ENCODE measurements at regions not wholly inside any gene's neighbourhood (a gene's known extent, or its start where the extent isn't known, plus 50 kb on each side); places are given as distances from the start of the nearest gene placed in this dataset.
"Not testable (repeated sequence)": the region's sequence is repeated elsewhere in the genome, so short reads cannot be mapped to it uniquely, and the experiment has no call there.

GRCh38 chr7:16098058-16098457, 323.3 kb downstream of the CRPPA start:
- DNase-seq: no peak

DNA sequence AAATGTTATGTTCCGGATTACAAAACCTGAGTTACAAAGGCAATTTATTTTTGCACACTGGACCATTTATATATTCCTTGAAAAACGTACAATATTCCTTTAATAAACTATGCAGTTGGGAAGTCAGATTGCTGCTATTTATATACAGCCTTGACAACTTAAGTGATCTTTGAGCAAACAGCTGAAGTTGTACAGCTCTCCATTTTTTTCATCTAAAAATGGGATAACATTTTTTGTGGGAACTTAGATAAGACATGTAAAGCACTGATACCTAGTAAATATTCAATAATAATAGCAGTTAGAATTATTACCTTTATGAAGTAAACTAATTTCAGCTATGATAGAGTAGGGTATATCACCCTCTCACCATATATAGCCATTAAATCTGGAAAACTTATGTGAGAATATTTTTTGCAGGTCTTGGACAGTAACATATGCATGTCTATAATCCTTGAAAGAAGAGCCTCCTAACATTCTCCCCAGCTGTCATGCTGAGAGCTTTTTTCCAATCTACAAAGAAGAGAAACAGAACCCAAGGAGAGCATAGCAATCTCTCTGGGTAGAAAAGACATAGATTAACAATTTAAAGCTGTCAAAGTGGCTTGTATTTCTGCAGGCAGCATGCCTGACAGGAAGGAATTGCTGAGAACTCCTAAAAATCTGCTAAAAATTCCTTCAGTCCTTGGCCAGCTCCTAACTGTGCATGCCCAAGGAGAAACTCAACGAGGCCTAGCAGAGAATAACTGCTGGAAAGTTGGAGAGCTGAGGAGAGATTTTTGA, 326.0 kb downstream of the CRPPA start:
- DNase-seq: no peak

- no peak for DNase-seq
Measured at GRCh38 chr7:16094651-16095050, 326.7 kb downstream of the CRPPA start.

- no peak for DNase-seq
Measured at GRCh38 chr7:16092711-16093110, 328.6 kb downstream of the CRPPA start.

GRCh38 chr7:16091701-16092310, 329.5 kb downstream of the CRPPA start:
- no peak for DNase-seq

- DNase-seq: no peak
Measured at GRCh38 chr7:16089801-16090200, 331.5 kb downstream of the CRPPA start.

DNA sequence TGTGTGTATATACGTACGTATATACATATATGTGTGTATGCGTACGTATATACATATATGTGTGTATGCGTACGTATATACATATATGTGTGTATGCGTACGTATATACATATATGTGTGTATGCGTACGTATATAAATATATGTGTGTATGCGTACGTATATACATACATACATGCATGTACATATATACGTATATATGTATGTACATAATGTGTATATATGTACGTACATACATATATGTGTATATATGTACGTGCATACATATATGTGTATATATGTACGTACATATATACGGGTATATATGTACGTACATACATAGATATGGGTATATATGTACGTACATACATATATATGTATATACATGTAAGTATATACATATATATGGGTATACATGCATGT, 332.1 kb downstream of the CRPPA start:
- no peak for DNase-seq

- no peak for DNase-seq
Measured at GRCh38 chr7:16086743-16087142, 334.6 kb downstream of the CRPPA start.

DNA sequence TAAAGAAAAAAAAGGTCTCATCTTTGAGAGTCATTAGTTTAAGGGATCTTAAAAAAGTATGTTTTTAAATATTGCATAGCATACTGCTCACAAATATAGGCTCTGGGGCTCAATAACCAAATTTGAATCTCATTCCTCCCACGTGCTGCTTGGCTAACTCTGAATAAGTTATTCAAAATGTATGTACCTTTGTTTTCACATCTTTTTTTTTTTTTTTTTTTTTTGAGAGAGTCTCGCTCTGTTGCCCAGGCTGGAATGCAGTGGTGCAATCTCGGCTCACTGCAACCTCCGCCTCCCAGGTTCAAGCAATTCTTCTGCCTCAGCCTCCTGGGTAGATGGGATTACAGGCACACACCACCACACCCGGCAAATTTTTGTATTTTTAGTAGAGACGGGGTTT, 335.6 kb downstream of the CRPPA start:
- not testable (repeated sequence) for DNase-seq

DNA sequence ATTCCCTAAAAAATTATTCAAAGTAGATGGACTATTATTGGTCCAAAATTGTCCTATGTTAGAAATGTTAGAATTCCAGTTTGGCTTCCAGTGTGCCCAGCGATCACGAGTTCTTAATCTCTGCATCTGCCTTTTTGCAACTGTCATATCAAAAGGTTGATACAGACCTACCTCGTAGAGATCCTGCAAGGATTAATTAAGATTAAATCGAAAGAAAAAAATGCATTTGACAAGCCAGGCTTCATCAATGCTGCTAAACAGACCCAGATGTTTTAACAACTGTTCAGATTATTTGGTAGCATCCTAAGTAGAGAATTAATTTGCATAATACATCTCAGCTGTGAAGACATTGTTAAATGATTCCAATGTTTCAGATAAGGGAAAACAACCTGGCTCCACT, 336.5 kb downstream of the CRPPA start:
- DNase-seq: no peak

- DNase-seq: no peak
Measured at GRCh38 chr7:16084370-16084769, 337.0 kb downstream of the CRPPA start.

- no peak for DNase-seq
Measured at GRCh38 chr7:16083931-16084330, 337.4 kb downstream of the CRPPA start.

GRCh38 chr7:16080131-16080530, 341.2 kb downstream of the CRPPA start:
- no peak for DNase-seq

GRCh38 chr7:16079723-16080122, 341.6 kb downstream of the CRPPA start:
- DNase-seq: no peak

GRCh38 chr7:16078076-16078952, 343.0 kb downstream of the CRPPA start:
- peak in 7 of 56 donors; percentile 5 to 63 (median 21) for DNase-seq

- peak in 4 of 56 donors; percentile 1 to 41 (median 14) for DNase-seq
Measured at GRCh38 chr7:16071246-16071857, 350.0 kb downstream of the CRPPA start.

DNA sequence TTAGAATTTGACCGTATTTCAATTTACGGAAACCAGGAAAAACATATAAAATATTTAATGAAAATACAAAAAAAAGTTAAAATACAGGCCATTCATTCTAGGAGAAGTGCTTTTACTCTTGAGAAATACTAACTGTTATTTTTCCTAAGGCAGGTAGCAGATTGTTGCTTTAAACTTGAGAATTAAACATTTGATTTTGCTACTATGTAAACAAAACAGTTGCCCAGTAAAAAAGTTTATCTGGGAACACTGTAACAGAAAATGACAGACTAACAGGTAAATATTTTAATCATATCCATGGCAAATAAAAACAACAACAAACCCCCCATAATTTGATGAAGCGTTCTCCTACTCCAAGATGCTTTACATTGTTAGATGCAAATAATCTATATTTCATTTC, 350.5 kb downstream of the CRPPA start:
- DNase-seq: no peak

GRCh38 chr7:16069998-16070397, 351.3 kb downstream of the CRPPA start:
- no peak for DNase-seq

DNA sequence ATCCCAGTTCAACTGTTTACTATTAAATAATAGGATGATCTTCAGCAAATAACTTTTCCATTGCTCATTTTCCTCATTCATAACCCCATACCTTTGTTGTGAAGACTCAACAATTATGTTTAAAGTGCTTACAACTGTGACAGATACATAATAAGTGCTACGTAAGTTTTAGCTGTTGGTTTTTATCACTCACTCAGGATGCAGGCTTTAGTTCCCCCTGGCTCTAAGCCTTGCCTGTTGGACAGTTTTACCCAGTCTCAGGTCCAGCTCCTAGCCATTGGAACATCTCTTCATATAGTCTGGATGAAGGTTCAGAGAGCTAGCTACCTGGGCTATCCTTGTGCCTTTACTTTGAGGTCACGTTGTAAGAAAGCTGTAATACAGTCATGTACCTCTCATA, 353.2 kb downstream of the CRPPA start:
- DNase-seq: no peak

DNA sequence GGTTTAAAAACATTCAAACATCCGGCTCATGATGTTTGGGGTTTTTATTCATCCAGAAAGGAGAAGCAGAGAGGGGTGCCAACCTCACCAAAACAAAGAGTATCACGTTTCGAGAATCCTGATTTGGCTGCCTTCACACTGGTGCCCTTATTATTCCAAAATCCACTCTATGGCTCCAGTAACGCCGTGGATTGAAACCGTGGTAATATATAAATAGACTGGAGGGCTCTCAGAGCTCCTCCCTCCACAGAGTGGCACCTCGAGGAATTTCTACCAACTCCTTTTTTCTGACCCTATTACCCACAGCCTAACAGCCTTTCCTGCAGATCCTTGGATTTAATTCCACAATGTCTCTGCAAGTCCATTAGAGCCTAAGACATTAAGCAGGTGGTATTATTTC, 353.6 kb downstream of the CRPPA start:
- DNase-seq: no peak

- peak in 3 of 56 donors; percentile 4 to 30 (median 22) for DNase-seq
Measured at GRCh38 chr7:16066805-16067459, 354.4 kb downstream of the CRPPA start.

Data from amygdala (tissue), 56 donors.